ENCODE measurements at regions not wholly inside any gene's neighbourhood (a gene's known extent, or its start where the extent isn't known, plus 50 kb on each side); places are given as distances from the start of the nearest gene placed in this dataset.

DNA sequence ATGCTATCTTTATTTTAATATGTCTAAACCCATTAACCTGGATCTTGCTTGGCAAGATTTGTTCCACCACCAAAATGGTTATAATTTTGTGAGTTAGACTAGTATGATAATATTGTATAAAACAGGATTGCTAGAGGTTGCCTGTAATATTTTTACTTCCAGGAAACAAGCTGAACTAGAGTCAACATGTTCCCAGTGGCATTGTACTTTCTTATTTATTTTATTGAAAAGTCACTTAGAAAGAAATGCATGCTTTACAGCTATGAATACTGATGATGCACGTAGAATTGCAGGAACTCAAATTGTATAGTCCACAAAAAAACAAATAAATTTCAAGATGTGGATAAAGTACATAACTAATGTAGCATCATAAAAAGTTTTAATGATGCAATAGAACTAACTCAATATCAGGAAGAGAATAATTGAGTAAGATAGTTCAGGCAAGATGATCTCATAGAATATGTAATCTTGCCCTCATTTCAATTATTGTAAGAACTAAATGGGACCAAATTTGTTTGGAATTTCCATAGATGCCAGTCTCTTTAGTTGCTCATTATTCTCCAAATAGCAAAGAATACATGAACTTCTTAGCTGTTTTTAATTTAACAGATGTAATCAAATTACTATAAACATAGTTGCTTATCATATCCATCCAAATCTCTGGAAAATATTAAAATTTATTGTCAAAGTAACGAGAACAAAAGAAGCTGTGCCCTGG lies 451.8 kb downstream of the COL12A1 start:
- H2AFZ ChIP-seq (ENCODE audit: low read length), result no peak overlapping the region
- H3K4me2 ChIP-seq (ENCODE audit: low read depth, low read length), result no peak overlapping the region
- H3K4me3 ChIP-seq (replicated peaks in 1 of 3; ENCODE audit: insufficient read depth in 1 of 3, low read depth in 2 of 3, low read length in 3 of 3), result no peak overlapping the region
- ChIA-PET POLR2A (no interaction called here), CTCF (ENCODE audit: low intra/inter-chr PET ratio, low total read pairs) (no interaction called here)
- ATAC-seq (no peak), DNase-seq (ENCODE audit: low spot score) (no peak), FAIRE-seq (no peak)
- H4K20me1 ChIP-seq (ENCODE audit: insufficient read depth, low read length), result no peaks in the 10 kb centered on the region
- in situ Hi-C loops (cut with HindIII; ENCODE audit: extremely low pct_ligation_motif_present, low pct_unique_long_range_greater_than_20kb) (loop anchor here (10.0 kb wide), 1 partner anchor 451 kb away; the partner anchor contains the start of gene COL12A1), intact Hi-C loops (cut with micrococcal nuclease; ENCODE audit: unreplicated experiment) (no loop called here)
- WGBS (ENCODE audit: low lambda C conversion rate), result 0% methylated on average over 2 of the region's 2 CpGs
- no peaks in the 10 kb centered on the region for H3K9me3 ChIP-seq (ENCODE audit: low read length)
- no peak overlapping the region for H3K27ac ChIP-seq (ENCODE audit: extremely low read length, insufficient read depth, low read length)
- no peak overlapping the region for H3K9ac ChIP-seq (ENCODE audit: insufficient read depth, low read depth, low read length)
- no peaks in the 10 kb centered on the region for H3K4me1 ChIP-seq (ENCODE audit: insufficient read depth, low read length)
- no peaks in the 10 kb centered on the region for H3K36me3 ChIP-seq (replicated peaks in 1 of 2; ENCODE audit: control insufficient read depth in 1 of 2, insufficient read depth in 2 of 2, low read length in 2 of 2)
- H3K79me2 ChIP-seq (ENCODE audit: insufficient read depth, low read length), result no peaks in the 10 kb centered on the region
- no peaks in the 10 kb centered on the region for H3K27me3 ChIP-seq (ENCODE audit: control insufficient read depth in 1 of 2, insufficient read depth in 2 of 2, low read length in 2 of 2)
- BruUV-seq (replicated peaks), result no TSS peak
- TF ChIP-seq ZBTB44 (CRISPR knock-in tag; IDR thresholded peaks at IDR 0.05) (no peak), ATF7 (IDR thresholded peaks at IDR 0.05) (peak; percentile 34; the same call in 1 of the 2 replicates), ATF7 (CRISPR knock-in tag; IDR thresholded peaks at IDR 0.05) (no peak)

- Histone ChIP-seq H3K4me2 (ENCODE audit: low read depth, low read length) (no peak overlapping the region), H3K27ac (ENCODE audit: extremely low read length, insufficient read depth, low read length) (no peak overlapping the region), H3K9me3 (ENCODE audit: low read length) (no peaks in the 10 kb centered on the region), H3K27me3 (ENCODE audit: control insufficient read depth in 1 of 2, insufficient read depth in 2 of 2, low read length in 2 of 2) (no peaks in the 10 kb centered on the region), H3K4me1 (ENCODE audit: insufficient read depth, low read length) (no peaks in the 10 kb centered on the region), H4K20me1 (ENCODE audit: insufficient read depth, low read length) (no peaks in the 10 kb centered on the region), H2AFZ (ENCODE audit: low read length) (no peak overlapping the region), H3K4me3 (replicated peaks in 1 of 3; ENCODE audit: insufficient read depth in 1 of 3, low read depth in 2 of 3, low read length in 3 of 3) (no peak overlapping the region), H3K9ac (ENCODE audit: insufficient read depth, low read depth, low read length) (no peak overlapping the region), H3K79me2 (ENCODE audit: insufficient read depth, low read length) (no peaks in the 10 kb centered on the region), H3K36me3 (replicated peaks in 1 of 2; ENCODE audit: control insufficient read depth in 1 of 2, insufficient read depth in 2 of 2, low read length in 2 of 2) (no peaks in the 10 kb centered on the region)
- POLR2A ChIA-PET, result no interaction called here
- WGBS (ENCODE audit: low lambda C conversion rate), result 16% methylated on average over 3 of the region's 3 CpGs
- no peak for ATAC-seq
- in situ Hi-C loops (cut with HindIII; ENCODE audit: extremely low pct_ligation_motif_present, low pct_unique_long_range_greater_than_20kb), result loop anchor here (10.0 kb wide), 1 partner anchor 452 kb away; the partner anchor contains the start of gene COL12A1
- BruUV-seq (replicated peaks), result no TSS peak
- TF ChIP-seq CTCF (CRISPR knock-in tag; IDR thresholded peaks at IDR 0.05) (peak; percentile 36), STAG1 (CRISPR knock-in tag; IDR thresholded peaks at IDR 0.05) (peak; percentile 50), ZNF329 (CRISPR knock-in tag; IDR thresholded peaks at IDR 0.05; ENCODE audit: low read depth) (no peak), SMC3 (IDR thresholded peaks at IDR 0.05; ENCODE audit: low read length) (peak; percentile 25; the same call in 1 of the 2 replicates), DMAP1 (CRISPR knock-in tag; IDR thresholded peaks at IDR 0.05) (no peak)
- CTCF ChIA-PET (ENCODE audit: low intra/inter-chr PET ratio, low total read pairs), result interaction anchor here (1.0 to 1.4 kb wide), 2 partner anchors 457 to 459 kb away, joined by 5 to 7 read pairs; no protein-coding TSS in a partner anchor
- no peak for DNase-seq (ENCODE audit: low spot score)
- FAIRE-seq, result no peak
- intact Hi-C loops (cut with micrococcal nuclease; ENCODE audit: unreplicated experiment), result loop anchor here (1.0 kb wide), 2 partner anchors 452 to 457 kb away; no protein-coding TSS in a partner anchor
Measured at GRCh38 chr6:74752303-74752702, 453.6 kb downstream of the COL12A1 start.

All from HepG2 (cell line).